HEK293T (cell line): ENCODE measurements at regions not wholly inside any gene's neighbourhood (a gene's known extent, or its start where the extent isn't known, plus 50 kb on each side); places are given as distances from the start of the nearest gene placed in this dataset.
A peak's percentile ranks its signal among the peaks of the same experiment; 100 is the strongest.

Experiments used
- CTCF ChIA-PET: fragments of 350-600 bp; formaldehyde crosslinking; extraction: SDS; loops from one replicate; lab custom pipeline; 2021; ENCODE audit warnings: antibody characterized with exemption, inconsistent platforms; lab: Yijun Ruan, JAX
- POLR2A ChIA-PET: fragments of 350-600 bp; formaldehyde crosslinking; extraction: SDS; loops from one replicate; lab custom pipeline; 2020; ENCODE audit warnings: antibody characterized with exemption, inconsistent platforms; lab: Yijun Ruan, JAX
- DNase-seq: peaks from one replicate; pipeline ENCODE4 v3.0.0; 2012; ENCODE audit warnings: mixed read lengths; ENCODE audit errors: extremely low spot score
- ARNT ChIP-seq: fragments of 450-650 bp; IDR thresholded peaks from 2 replicates; pipeline ENCODE4 v1.6.1; 2017; ENCODE audit warnings: mild to moderate bottlenecking
- BHLHE40 ChIP-seq: fragments of 450-650 bp; IDR thresholded peaks from 2 replicates; pipeline ENCODE4 v1.6.1; 2016; ENCODE audit warnings: mild to moderate bottlenecking, moderate library complexity, borderline replicate concordance
- CTBP1 ChIP-seq: fragments of 450-650 bp; IDR thresholded peaks from 2 replicates; pipeline ENCODE4 v1.6.1; 2016; ENCODE audit warnings: borderline replicate concordance
- ELF4 ChIP-seq: fragments of 450-650 bp; IDR thresholded peaks from 2 replicates; pipeline ENCODE4 v1.6.1; 2017; ENCODE audit warnings: antibody characterized with exemption
- FOXA1 ChIP-seq: fragments of 450-650 bp; IDR thresholded peaks from 2 replicates; pipeline ENCODE4 v1.6.1; 2016; ENCODE audit warnings: mild to moderate bottlenecking
- FOXK2 ChIP-seq: fragments of 450-650 bp; IDR thresholded peaks from 2 replicates; pipeline ENCODE4 v1.6.1; 2016; ENCODE audit warnings: mild to moderate bottlenecking
- FOXM1 ChIP-seq: fragments of 450-650 bp; IDR thresholded peaks from 2 replicates; pipeline ENCODE4 v1.6.1; 2017; ENCODE audit warnings: mild to moderate bottlenecking, borderline replicate concordance
- HDGF ChIP-seq: fragments of 450-650 bp; IDR thresholded peaks from 2 replicates; pipeline ENCODE4 v1.6.1; 2017; ENCODE audit warnings: antibody characterized with exemption, borderline replicate concordance
- L3MBTL2 ChIP-seq: fragments of 450-650 bp; conservative IDR thresholded peaks from 2 replicates; pipeline ENCODE4 v1.6.1; 2016; ENCODE audit warnings: mild to moderate bottlenecking
- LEF1 ChIP-seq: fragments of 450-650 bp; IDR thresholded peaks from 2 replicates; pipeline ENCODE4 v1.6.1; 2017; ENCODE audit warnings: mild to moderate bottlenecking, borderline replicate concordance
- NFRKB ChIP-seq: fragments of 450-650 bp; IDR thresholded peaks from 2 replicates; pipeline ENCODE4 v1.6.1; 2016; ENCODE audit warnings: mild to moderate bottlenecking, moderate library complexity
- SP1 ChIP-seq: fragments of 450-650 bp; IDR thresholded peaks from 2 replicates; pipeline ENCODE4 v1.6.1; 2017
- SUZ12 ChIP-seq: fragments of 450-650 bp; IDR thresholded peaks from 2 replicates; pipeline ENCODE4 v1.6.1; 2016; ENCODE audit warnings: mild to moderate bottlenecking
- TARDBP ChIP-seq: fragments of 450-650 bp; IDR thresholded peaks from 2 replicates; pipeline ENCODE4 v1.6.1; 2016
- ZNF384 ChIP-seq: fragments of 450-650 bp; IDR thresholded peaks from 2 replicates; pipeline ENCODE4 v1.6.1; 2016
- TF ChIP-seq, protein P1 (sequence below): fragments of 450-650 bp; IDR thresholded peaks from 2 replicates; pipeline ENCODE4 v1.6.1; 2016

DNA sequence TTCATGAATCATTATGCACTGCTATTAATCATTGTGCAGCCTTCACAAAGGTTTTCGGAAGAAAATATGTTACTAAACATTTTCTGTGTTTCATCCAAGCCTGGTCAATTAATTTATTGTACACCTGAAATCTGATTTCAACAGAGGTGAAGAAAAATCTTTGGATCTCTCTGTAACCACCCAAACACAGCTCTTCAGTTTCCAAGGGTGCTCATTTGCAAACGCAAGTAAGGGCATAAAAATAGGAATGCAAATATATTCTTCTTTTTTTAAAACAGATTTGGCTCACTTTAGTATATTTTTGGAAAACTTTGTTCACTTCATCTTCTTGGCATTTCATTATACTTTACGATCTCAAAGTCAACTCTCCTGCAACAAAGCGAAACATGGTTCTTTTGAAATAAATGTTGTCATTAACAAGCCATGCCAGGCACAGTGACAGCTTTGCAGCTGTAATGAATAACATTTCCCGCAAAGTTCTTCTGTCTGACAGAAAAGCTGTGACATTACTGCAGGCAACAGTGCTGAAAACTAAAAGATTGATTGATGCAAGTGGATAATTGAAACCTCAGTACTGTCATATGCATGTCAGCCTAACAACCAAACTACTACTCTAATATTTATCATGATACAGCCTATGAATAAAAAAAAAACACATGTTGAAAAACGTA is 348.3 kb downstream of the FRK start:
- CTCF ChIA-PET = no interaction called here
- POLR2A ChIA-PET = no interaction called here
- no peak for DNase-seq
- no peak for TF ChIP-seq SP1
- TF ChIP-seq, protein P1, sequence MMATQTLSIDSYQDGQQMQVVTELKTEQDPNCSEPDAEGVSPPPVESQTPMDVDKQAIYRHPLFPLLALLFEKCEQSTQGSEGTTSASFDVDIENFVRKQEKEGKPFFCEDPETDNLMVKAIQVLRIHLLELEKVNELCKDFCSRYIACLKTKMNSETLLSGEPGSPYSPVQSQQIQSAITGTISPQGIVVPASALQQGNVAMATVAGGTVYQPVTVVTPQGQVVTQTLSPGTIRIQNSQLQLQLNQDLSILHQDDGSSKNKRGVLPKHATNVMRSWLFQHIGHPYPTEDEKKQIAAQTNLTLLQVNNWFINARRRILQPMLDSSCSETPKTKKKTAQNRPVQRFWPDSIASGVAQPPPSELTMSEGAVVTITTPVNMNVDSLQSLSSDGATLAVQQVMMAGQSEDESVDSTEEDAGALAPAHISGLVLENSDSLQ = peak; percentile 74

- ChIA-PET POLR2A (no interaction called here), CTCF (no interaction called here)
- TF ChIP-seq CTBP1 (no peak), SP1 (no peak), TARDBP (no peak), FOXK2 (no peak), BHLHE40 (no peak), ZNF384 (no peak), SUZ12 (no peak), FOXA1 (no peak), HDGF (no peak), FOXM1 (no peak), LEF1 (no peak), NFRKB (no peak), L3MBTL2 (no peak)
- TF ChIP-seq, protein P1 = no peak
- no peak for DNase-seq
These were observed 351.8 kb downstream of the FRK start for GRCh38 chr6:115708850-115709249.

DNA sequence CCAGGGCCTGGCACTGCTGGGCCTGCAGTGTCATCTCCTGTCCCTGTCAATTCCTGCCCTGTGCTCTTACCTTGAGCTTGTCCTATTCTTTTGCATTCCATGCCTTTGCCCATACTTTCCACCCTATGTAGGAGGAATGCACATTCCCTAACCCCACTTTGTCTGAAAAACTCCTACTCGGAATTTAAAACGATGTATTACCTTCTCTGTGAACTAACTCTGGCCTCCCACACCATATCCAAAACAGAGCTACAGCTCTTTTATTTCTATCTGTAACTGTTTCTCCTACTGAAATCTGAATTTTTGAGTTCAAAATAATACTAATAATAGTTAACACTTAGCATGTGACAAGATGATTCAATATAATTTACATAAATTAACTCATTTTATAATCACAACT is 353.7 kb downstream of the FRK start:
- CTCF ChIA-PET = no interaction called here
- POLR2A ChIA-PET = no interaction called here
- DNase-seq = no peak
- TF ChIP-seq NFRKB = no peak
- no peak for TF ChIP-seq TARDBP
- TF ChIP-seq HDGF = no peak
- no peak for TF ChIP-seq FOXK2
- no peak for TF ChIP-seq ZNF384
- TF ChIP-seq FOXA1 = no peak
- no peak for TF ChIP-seq L3MBTL2
- TF ChIP-seq ELF4 = no peak
- no peak for TF ChIP-seq FOXM1
- TF ChIP-seq ARNT = no peak
- no peak for TF ChIP-seq BHLHE40
- no peak for TF ChIP-seq LEF1
- TF ChIP-seq SUZ12 = no peak

DNA sequence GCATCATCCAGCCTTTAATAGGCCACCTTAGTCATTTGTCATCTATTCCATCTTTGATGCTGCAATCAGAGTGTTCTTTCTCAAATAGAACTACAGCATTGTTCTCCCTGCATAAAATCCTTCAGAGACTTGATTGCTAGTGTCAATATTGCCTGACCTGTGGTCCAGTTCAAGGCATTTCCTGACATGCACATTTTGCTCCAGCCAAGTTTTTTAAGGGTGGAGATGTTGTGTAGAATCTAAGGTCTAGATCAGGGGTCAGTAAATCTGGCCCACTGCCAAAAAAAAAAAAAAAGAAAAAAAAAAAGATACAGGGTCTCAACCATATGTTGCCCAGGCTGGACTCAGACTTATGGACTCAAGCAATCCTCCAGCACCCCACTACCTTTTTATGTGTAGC is 354.4 kb downstream of the FRK start:
- DNase-seq = no peak
- TF ChIP-seq ARNT = no peak
- no peak for TF ChIP-seq ZNF384
- no peak for TF ChIP-seq SUZ12
- no peak for TF ChIP-seq FOXK2
- no peak for TF ChIP-seq HDGF
- TF ChIP-seq FOXM1 = no peak
- TF ChIP-seq, protein P1 = no peak
- no peak for TF ChIP-seq SP1
- TF ChIP-seq NFRKB = no peak
- TF ChIP-seq ELF4 = no peak
- ChIA-PET CTCF (no interaction called here), POLR2A (no interaction called here)

- ChIA-PET CTCF (no interaction called here), POLR2A (no interaction called here)
- TF ChIP-seq SP1 = no peak
- TF ChIP-seq ARNT = no peak
- DNase-seq = no peak
These were observed 356.7 kb downstream of the FRK start for GRCh38 chr6:115704028-115704427.

- CTCF ChIA-PET = no interaction called here
- no peak for DNase-seq
- POLR2A ChIA-PET = no interaction called here
- TF ChIP-seq FOXK2 (no peak), CTBP1 (no peak), ARNT (no peak), SP1 (no peak), FOXM1 (no peak), ZNF384 (no peak), ELF4 (no peak)
These were observed 369.3 kb downstream of the FRK start for GRCh38 chr6:115691433-115691832.

DNA sequence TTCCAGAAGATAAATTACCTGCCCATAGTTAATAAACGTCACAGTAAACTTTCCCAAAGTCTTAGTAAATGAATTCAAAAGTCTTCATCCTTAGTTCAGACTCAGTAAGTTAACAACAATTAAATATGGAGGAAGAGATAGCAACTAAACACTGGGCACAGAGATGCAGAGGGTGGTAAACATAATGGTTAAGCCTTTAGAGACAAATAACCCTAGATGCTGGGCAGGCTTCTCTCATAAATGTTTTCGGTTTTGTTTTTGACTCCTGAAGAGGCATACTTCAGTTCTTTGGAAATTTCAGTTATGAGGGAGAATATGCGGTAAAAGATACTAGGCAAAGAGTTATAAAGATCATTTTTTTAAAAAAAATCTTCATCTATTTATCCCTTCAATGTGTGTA is 369.8 kb downstream of the FRK start:
- no peak for DNase-seq
- ChIA-PET POLR2A (no interaction called here), CTCF (no interaction called here)
- TF ChIP-seq ELF4 (no peak), NFRKB (no peak), CTBP1 (no peak)
